ENCODE measurements at regions not wholly inside any gene's neighbourhood (a gene's known extent, or its start where the extent isn't known, plus 50 kb on each side); places are given as distances from the start of the nearest gene placed in this dataset.

- Mint-ChIP-seq H3K9me3 (ENCODE audit: unreplicated experiment) (no peaks in the 10 kb centered on the region), H3K27me3 (ENCODE audit: unreplicated experiment) (peaks cover 32% of the 10 kb centered on the region), H3K27ac (ENCODE audit: unreplicated experiment) (no peak overlapping the region), H3K36me3 (ENCODE audit: unreplicated experiment) (no peaks in the 10 kb centered on the region), H3K4me3 (ENCODE audit: unreplicated experiment) (no peak overlapping the region), H3K4me1 (ENCODE audit: unreplicated experiment) (peaks cover under 1% of the 10 kb centered on the region)
- DNase-seq (ENCODE audit: extremely low spot score, unreplicated experiment): no peak
- TF ChIP-seq CTCF (IDR thresholded peaks at IDR 0.05): no peak
These were observed 515.9 kb downstream of the CD83 start for GRCh38 chr6:14633479-14633878.

- Mint-ChIP-seq H3K27ac (ENCODE audit: unreplicated experiment) (no peak overlapping the region), H3K4me1 (ENCODE audit: unreplicated experiment) (peaks cover 6% of the 10 kb centered on the region), H3K9me3 (ENCODE audit: unreplicated experiment) (no peaks in the 10 kb centered on the region), H3K4me3 (ENCODE audit: unreplicated experiment) (no peak overlapping the region), H3K36me3 (ENCODE audit: unreplicated experiment) (no peaks in the 10 kb centered on the region), H3K27me3 (ENCODE audit: unreplicated experiment) (peaks cover 32% of the 10 kb centered on the region)
- no peak for DNase-seq (ENCODE audit: extremely low spot score, unreplicated experiment)
- no peak for TF ChIP-seq CTCF (IDR thresholded peaks at IDR 0.05)
These were observed 516.5 kb downstream of the CD83 start for GRCh38 chr6:14634072-14634471.

- no peak for TF ChIP-seq CTCF (IDR thresholded peaks at IDR 0.05)
These were observed 517.6 kb downstream of the CD83 start for GRCh38 chr6:14635195-14635594.

GRCh38 chr6:14635934-14636591, 518.5 kb downstream of the CD83 start:
- no peaks in the 10 kb centered on the region for H3K36me3 Mint-ChIP-seq (ENCODE audit: unreplicated experiment)
- peaks cover 20% of the 10 kb centered on the region for H3K27me3 Mint-ChIP-seq (ENCODE audit: unreplicated experiment)

More at GRCh38 chr6:14635195-14635594, 517.6 kb downstream of the CD83 start:
- Mint-ChIP-seq H3K36me3 (ENCODE audit: unreplicated experiment) (no peaks in the 10 kb centered on the region), H3K4me1 (ENCODE audit: unreplicated experiment) (peaks cover 14% of the 10 kb centered on the region), H3K27me3 (ENCODE audit: unreplicated experiment) (peaks cover 25% of the 10 kb centered on the region), H3K27ac (ENCODE audit: unreplicated experiment) (no peak overlapping the region), H3K9me3 (ENCODE audit: unreplicated experiment) (no peaks in the 10 kb centered on the region), H3K4me3 (ENCODE audit: unreplicated experiment) (no peak overlapping the region)
- no peak for DNase-seq (ENCODE audit: extremely low spot score, unreplicated experiment)

More at GRCh38 chr6:14635934-14636591, 518.5 kb downstream of the CD83 start:
- no peak for DNase-seq (ENCODE audit: extremely low spot score, unreplicated experiment)
- Mint-ChIP-seq H3K27ac (ENCODE audit: unreplicated experiment) (no peak overlapping the region), H3K4me1 (ENCODE audit: unreplicated experiment) (peaks cover 18% of the 10 kb centered on the region), H3K9me3 (ENCODE audit: unreplicated experiment) (no peaks in the 10 kb centered on the region), H3K4me3 (ENCODE audit: unreplicated experiment) (no peak overlapping the region)
- no peak for TF ChIP-seq CTCF (IDR thresholded peaks at IDR 0.05)

All from osteocyte (in vitro differentiated cells).